Stimulated activated CD4-positive, alpha-beta T cell treated with anti-CD3 and anti-CD28 coated beads, Interleukin-1b, Interleukin-23, amount 100 ng/mL, for 48 hours (primary cell): ENCODE measurements at regions not wholly inside any gene's neighbourhood (a gene's known extent, or its start where the extent isn't known, plus 50 kb on each side); places are given as distances from the start of the nearest gene placed in this dataset.
"Not testable (repeated sequence)": the region's sequence is repeated elsewhere in the genome, so short reads cannot be mapped to it uniquely, and the experiment has no call there.

Experiments
- DNase-seq: peaks from one replicate; pipeline ENCODE4 v3.0.0-alpha.2; 2020

- no peak for DNase-seq
These were observed 613.5 kb downstream of the REEP3 start for GRCh38 chr10:64134676-64135075.

DNA sequence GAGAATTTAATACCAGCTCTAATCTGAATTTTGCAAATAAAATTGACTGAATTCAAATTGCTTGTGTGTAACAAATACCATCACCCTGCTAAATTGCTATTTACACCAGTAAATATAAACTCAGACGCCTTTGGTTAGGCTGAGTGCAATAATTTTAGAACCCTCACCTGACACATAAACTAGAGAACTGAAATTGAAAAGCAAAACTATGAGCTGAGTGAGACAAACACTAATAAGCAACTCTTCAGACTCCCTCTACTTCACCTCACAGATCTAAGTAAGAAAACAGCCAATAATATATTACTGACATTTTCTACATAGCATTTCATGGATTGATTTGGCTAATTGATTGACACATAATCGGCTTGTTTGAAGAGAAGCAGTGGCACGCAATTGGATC is 621.2 kb downstream of the REEP3 start:
- no peak for DNase-seq

GRCh38 chr10:64148607-64149006 is 627.4 kb downstream of the REEP3 start:
- no peak for DNase-seq

GRCh38 chr10:64156166-64156565 is 635.0 kb downstream of the REEP3 start:
- DNase-seq: no peak

GRCh38 chr10:64158551-64158950 is 637.4 kb downstream of the REEP3 start:
- no peak for DNase-seq

DNA sequence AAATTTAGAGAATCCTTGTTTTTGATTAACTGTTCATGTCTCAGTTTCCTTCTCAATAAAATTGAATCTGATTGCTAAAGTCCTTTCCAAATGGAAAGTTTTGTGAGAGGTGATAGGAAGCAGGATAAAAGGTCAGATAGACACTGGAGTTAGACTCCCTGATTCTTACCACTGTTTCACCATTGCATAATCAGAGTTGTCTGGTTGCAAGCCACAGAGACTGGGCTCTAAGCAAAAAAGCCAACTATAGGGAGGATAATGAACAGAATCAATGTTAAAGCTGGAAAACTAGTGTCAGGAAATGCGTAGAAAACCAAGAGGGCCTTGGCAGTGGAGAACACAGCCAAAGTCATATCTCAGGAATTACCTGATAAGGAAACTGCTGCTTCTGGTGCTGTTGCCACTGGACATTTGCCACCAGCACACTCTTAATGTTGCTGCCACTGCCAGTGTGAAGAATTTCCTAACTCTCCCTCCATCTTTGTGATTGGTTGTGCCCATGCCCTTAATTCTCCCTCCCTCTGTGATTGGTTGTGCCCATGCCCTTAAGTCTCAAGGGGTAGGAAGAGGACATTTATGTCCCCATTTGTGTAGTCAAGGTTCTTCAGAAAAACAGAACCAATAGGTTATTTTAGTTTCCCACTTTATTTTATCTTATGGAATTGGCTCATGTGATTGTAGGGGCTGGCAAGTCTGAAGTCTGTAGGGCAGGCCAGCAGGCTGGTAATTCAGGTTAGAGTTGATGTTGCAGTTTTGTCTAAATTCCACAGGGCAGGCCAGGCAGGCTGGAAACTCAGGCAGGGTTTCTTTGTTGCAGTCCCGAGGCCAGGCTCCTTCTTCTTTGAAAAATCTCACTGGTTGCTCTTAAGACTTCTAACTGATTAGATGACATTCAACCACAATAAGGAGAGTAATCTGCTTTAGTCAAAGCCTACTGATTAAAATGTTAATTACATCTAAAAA is 639.0 kb downstream of the REEP3 start:
- no peak for DNase-seq

DNA sequence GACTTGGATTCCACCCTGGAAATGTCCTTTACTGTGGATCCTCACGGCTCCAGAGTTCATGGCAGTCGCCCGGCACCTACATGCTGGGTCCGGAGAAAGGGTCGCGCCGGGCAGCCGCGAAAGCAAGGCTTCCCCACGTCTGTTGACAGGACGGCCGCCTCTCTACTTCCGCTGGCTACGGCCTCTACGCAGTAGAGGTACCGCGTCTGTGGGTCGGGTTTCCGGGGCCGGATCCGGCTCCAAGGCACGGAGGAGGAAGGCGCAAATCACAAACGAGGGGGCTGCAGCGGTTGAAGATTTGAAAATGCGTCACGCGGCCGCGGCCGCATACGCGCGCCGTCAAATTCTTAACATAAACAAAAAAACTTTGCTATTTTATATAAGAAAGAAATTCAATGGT is 649.6 kb downstream of the REEP3 start:
- no peak for DNase-seq

DNA sequence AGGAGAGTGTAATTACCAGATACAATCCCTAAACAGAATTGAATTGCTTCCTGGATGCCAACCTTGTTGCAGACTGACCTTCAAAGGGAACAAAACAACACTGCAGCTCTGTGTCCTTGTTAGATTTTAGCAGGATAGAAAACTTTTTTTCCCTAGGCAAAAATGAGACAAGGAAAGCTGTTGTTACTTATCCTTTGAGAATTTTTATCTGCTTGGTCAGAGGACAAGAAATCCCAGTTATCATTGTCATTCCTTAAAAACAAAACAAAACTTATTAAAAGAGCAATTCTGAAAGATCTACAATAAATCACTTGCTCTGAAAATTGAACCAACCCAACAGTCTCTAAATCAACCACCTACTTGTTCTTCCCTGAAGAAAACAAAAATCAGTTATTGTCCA is 652.6 kb downstream of the REEP3 start:
- DNase-seq: no peak

- DNase-seq: no peak
These were observed 653.6 kb downstream of the REEP3 start for GRCh38 chr10:64174666-64175255.

DNA sequence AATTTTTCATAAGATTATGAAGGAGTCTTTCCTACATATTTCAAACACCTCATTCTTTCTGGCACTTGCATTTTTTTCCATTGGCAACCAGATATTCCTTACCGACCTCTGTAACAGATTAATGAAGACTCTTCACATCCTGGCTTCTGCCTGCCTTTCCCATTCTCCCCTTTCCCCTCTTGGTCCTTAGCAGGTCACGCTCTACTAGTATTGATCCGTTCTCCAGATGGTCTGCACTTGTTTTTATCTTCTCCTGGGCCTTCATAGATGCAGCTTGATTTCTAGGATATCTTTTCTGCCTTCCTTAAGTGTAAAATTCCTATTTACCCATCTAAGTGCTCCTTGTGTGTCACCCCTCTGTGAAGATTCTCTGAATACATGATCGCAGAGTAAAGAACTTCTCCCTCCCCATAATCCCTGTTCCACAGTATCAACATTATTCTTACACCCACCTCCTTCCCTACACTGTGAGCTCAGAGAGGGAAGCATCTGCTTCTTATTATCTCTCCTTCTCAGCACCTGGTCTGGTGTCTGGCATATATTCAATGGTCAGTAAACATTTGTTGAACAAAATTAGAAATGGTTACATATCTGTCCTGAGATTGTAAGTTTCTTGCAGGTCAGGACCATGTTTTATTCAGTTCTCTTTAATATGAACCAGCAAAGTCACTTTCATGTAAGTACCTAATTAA is 654.2 kb downstream of the REEP3 start:
- no peak for DNase-seq

- no peak for DNase-seq
These were observed 661.5 kb downstream of the REEP3 start for GRCh38 chr10:64182671-64183070.

GRCh38 chr10:64191286-64191685 is 670.1 kb downstream of the REEP3 start:
- no peak for DNase-seq

- DNase-seq: no peak
These were observed 675.6 kb downstream of the REEP3 start for GRCh38 chr10:64196638-64197315.

DNA sequence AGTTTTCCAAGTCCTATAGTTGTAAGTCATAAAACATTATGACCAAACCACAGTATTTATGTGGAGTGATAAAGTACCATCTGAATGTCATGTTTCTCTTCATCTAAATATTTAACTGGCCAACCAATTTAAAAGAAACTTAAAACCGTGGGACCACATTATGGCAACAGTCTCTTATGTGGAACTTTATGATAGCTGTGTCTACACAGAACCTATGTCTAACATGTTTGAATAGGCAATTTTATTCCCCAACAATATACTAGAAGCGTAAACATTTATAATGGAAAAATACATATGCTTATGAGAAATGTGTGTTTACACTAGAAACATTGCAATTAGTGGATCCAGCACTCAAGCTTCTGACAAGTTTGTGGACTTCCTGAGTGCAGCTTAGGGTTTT is 680.7 kb downstream of the REEP3 start:
- DNase-seq: no peak

GRCh38 chr10:64204504-64204903 is 683.3 kb downstream of the REEP3 start:
- not testable (repeated sequence) for DNase-seq

DNA sequence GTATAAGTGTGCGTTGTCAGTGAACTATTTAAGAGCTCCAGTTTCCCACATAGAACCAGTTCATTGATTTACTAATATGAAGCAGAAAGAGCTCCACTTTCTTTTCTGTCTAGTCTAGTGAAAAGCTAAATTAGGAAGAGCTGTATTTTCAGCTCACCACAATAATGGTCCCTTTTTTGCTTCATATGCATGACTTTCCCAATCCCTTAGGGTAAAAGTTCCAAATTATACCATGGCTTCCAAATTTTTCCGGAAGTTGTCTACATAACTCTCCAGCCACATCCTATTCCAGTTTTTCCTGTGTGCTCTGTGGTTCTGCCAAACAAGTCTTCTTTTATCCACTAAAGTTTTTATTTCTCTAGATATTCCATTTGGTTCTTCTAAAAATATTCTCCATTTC is 685.2 kb downstream of the REEP3 start:
- DNase-seq: no peak

DNA sequence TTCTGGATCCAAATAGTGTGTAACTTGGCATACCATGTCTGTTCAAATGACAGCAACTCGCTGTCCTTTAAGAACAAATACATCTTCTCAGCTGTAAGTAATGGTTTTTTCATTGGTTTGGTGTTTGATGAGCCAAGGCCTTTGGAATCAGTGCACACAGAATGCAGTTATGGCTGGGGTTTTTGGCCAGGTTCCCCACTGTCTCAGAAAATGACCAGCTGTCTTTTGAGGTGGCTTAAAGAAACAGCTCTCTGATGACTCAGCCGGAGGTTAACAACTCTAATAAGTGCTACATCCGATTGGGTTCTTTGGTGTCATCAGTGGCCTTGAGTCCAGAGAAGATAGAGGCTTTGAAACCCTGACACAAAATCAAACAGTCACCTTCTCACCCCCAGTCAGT is 688.4 kb downstream of the REEP3 start:
- no peak for DNase-seq

DNA sequence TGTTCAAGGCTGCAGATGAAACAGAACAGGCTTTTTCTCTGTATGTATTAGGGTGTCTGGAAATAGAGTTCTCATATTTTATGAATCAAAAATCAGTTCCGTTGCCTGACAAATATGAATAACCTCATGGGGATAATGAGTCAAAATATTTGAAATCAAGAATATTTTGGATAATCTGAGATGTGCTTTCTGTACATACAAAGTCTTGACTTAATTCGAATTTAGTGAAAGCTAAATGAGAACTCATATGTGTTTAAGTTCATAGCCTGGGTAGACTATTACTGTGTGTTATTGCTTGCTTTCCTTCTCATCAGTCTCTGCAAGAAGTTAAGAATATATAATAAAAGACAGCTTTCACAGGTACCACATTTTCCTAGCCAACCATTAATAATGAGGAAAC is 689.0 kb downstream of the REEP3 start:
- DNase-seq: no peak

DNA sequence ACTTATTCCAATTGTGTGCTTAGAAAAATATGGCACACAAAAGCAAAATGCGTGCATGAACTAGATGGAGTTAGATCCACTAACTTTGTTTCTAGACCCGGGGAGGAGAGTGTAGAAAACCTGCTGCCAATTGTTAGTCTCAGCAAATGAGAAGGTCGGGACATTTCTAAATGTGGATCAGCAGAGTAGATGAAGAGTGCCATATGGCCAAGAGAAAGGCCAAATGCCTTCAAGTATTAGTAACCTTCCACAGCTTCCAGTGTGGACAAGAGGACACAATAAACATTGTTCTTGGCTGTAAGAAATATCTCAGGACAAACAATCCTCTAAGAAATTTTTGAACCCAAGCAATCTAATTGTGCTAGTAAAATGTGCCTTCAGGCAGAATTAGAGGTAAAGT is 690.3 kb downstream of the REEP3 start:
- DNase-seq: no peak

DNA sequence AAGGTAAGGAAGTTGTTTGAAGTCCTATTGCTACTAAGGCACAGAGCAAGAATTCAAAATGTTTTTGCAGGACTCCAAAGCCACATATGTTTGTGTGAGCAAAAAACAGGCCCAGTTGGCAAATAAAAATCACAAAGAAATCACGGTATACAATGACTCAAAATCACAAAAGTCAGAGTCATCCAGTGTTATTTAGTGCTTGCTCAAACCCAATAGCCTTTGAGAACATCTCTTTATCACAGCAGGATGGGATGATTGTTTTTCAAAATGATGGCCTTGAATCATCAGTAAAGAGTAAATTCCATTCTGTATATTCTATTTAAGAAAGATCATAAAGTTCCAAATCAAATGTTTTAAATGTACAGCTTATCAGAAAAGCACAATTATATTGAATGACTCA is 693.9 kb downstream of the REEP3 start:
- DNase-seq: no peak

GRCh38 chr10:64219271-64220025 is 698.2 kb downstream of the REEP3 start:
- no peak for DNase-seq

GRCh38 chr10:64234489-64234888 is 713.3 kb downstream of the REEP3 start:
- no peak for DNase-seq

DNA sequence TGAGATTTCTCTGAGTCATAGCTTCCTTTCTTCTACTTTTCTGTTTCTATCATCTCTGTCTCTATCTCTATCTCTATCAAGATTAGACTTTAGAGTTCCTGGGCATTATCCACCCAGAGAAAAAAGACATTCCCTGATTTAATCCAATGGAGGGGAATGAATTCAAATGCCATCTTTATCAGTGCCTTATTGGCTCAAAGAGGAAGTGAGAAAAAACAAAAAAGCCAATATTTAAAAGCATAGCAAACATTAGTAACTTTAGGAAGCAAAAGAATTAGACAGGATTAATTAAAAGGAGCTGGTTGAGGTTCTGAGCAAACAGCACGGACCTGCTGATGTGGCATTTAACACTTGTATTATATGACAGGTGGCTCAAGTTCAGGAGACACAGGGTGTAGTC is 736.5 kb downstream of the REEP3 start:
- no peak for DNase-seq
